HCT116 (cell line): ENCODE measurements at regions not wholly inside any gene's neighbourhood (a gene's known extent, or its start where the extent isn't known, plus 50 kb on each side); places are given as distances from the start of the nearest gene placed in this dataset.

Experiments
- ATAC-seq: fragments of 200-7000 bp; cut with Tn5 transposase; 2 replicates; pipeline ENCODE4 v1.9.1; 2020; ENCODE audit warnings: mild to moderate bottlenecking, moderate library complexity
- BruUV-seq: library from RNA; stranded (reverse); fragments of 400-500 nt; replicated peaks from 2 replicates; lab custom pipeline; 2021; lab: Mats Ljungman, UMichigan
- CTCF ChIA-PET: fragments of 300-600 bp; sonication (Branson Sonifier 250); formaldehyde crosslinking; loops from one replicate; lab custom pipeline; 2021; ENCODE audit warnings: antibody characterized with exemption; lab: Charles Lee
- POLR2A ChIA-PET: fragments of 300-600, 350-600 bp; sonication (Branson Sonifier 250); formaldehyde crosslinking; loops from one replicate; lab custom pipeline; 2021; ENCODE audit warnings: antibody characterized with exemption; lab: Charles Lee
- RAD21 ChIA-PET, 2 experiments: fragments of 300-600 bp; sonication (Branson Sonifier 250); formaldehyde crosslinking; loops; one replicate each; lab custom pipeline; 2023; ENCODE audit warnings: low total read pairs in 2 of 2; ENCODE audit not compliant: uncharacterized antibody in 2 of 2, unreplicated experiment in 2 of 2, low non-redundant PET in 1 of 2; lab: Charles Lee
- DNase-seq: peaks from one replicate; pipeline ENCODE4 v3.0.0-alpha.2; 2010; ENCODE audit warnings: low read depth, low spot score
- H2AFZ ChIP-seq: fragments of 200-600 bp; shearing (Covaris generic), sonication (generic); 2 replicates; pipeline ENCODE4 v1.6.1; 2017; ENCODE audit warnings: low read depth, mixed run types, mixed read lengths, antibody characterized with exemption, low read length; ENCODE audit not compliant: poor library complexity, severe bottlenecking
- H3K27ac ChIP-seq: 2 replicates; pipeline ENCODE4 v1.5.1; 2012; ENCODE audit warnings: low read depth, low read length
- H3K27me3 ChIP-seq: fragments of 200-600 bp; sonication (generic); 2 replicates; pipeline ENCODE4 v1.6.1; 2016; ENCODE audit warnings: mixed run types, low read length, mixed read lengths; ENCODE audit not compliant: insufficient read depth
- H3K36me3 ChIP-seq, 2 experiments: fragments of 200-500 bp in 1 of 2; fragments of 200-600 bp in 1 of 2; sonication (Bioruptor generic) in 1 of 2; sonication (generic) in 1 of 2; 2 replicates each; pipeline versions ENCODE4 v1.5.1 to v1.6.1; 2014 to 2016; ENCODE audit warnings: low read length in 2 of 2, inconsistent platforms in 1 of 2, mixed read lengths in 1 of 2, mixed run types in 1 of 2; ENCODE audit not compliant: insufficient read depth in 2 of 2, control insufficient read depth in 1 of 2
- H3K4me1 ChIP-seq, 2 experiments: fragments of 200-600 bp in 1 of 2; sonication (generic) in 1 of 2; 2 replicates each; pipeline versions ENCODE4 v1.5.1 to v1.6.1; 2012 to 2017; ENCODE audit warnings: low read length in 2 of 2, inconsistent platforms in 1 of 2, mild to moderate bottlenecking in 1 of 2, mixed read lengths in 1 of 2, mixed run types in 1 of 2, moderate library complexity in 1 of 2; ENCODE audit not compliant: insufficient read depth in 2 of 2, control insufficient read depth in 1 of 2
- H3K4me2 ChIP-seq: fragments of 200-600 bp; sonication (generic); 2 replicates; pipeline ENCODE4 v1.6.1; 2017; ENCODE audit warnings: mixed run types, low read length, mixed read lengths
- H3K4me3 ChIP-seq, 2 experiments: fragments of 200-600 bp in 1 of 2; sonication (generic) in 1 of 2; replicated peaks in 1 of 2; 2 replicates each; pipeline ENCODE4 v1.5.1; 2011 to 2016; ENCODE audit warnings: low read length in 2 of 2, control low read depth in 1 of 2, low read depth in 1 of 2, mild to moderate bottlenecking in 1 of 2, mixed read lengths in 1 of 2, mixed run types in 1 of 2
- H3K79me2 ChIP-seq: fragments of 200-600 bp; sonication (generic); 2 replicates; pipeline ENCODE4 v1.6.1; 2017; ENCODE audit warnings: mild to moderate bottlenecking, mixed run types, low read length, moderate library complexity, mixed read lengths; ENCODE audit not compliant: insufficient read depth
- H3K9ac ChIP-seq: fragments of 200-600 bp; sonication (generic); 2 replicates; pipeline ENCODE4 v1.6.1; 2016; ENCODE audit warnings: low read length, mixed read lengths
- H3K9me2 ChIP-seq: fragments of 200-600 bp; sonication (generic), shearing (Covaris generic); 2 replicates; pipeline ENCODE4 v1.6.1; 2017; ENCODE audit warnings: mixed run types, mild to moderate bottlenecking, moderate library complexity; ENCODE audit not compliant: insufficient read depth
- H3K9me3 ChIP-seq, 2 experiments: fragments of 200-500 bp in 1 of 2; fragments of 200-600 bp in 1 of 2; sonication (Bioruptor generic) in 1 of 2; sonication (generic) in 1 of 2; 2 replicates each; pipeline ENCODE4 v1.6.1; 2014 to 2017; ENCODE audit warnings: low read length in 2 of 2, mixed read lengths in 2 of 2, inconsistent platforms in 1 of 2, low read depth in 1 of 2, mild to moderate bottlenecking in 1 of 2, mixed run types in 1 of 2, moderate library complexity in 1 of 2; ENCODE audit not compliant: control insufficient read depth in 1 of 2, insufficient read depth in 1 of 2
- H4K20me1 ChIP-seq: fragments of 200-600 bp; sonication (generic), shearing (Covaris generic); 2 replicates; pipeline ENCODE4 v1.6.1; 2017; ENCODE audit warnings: mixed run types, mild to moderate bottlenecking, moderate library complexity; ENCODE audit not compliant: insufficient read depth
- CTCF ChIP-seq, 3 experiments: fragments of 200-600 bp in 1 of 3; sonication (generic) in 1 of 3; IDR thresholded peaks in 2 of 3; conservative IDR thresholded peaks in 1 of 3; 2 replicates each; pipeline ENCODE4 v1.5.1; 2012 to 2017; ENCODE audit warnings: low read depth in 2 of 3, low read length in 2 of 3, antibody characterized with exemption in 1 of 3, borderline replicate concordance in 1 of 3, control low read depth in 1 of 3, mild to moderate bottlenecking in 1 of 3, mixed read lengths in 1 of 3, mixed run types in 1 of 3, moderate library complexity in 1 of 3; ENCODE audit not compliant: insufficient read depth in 1 of 3
- ELF1 ChIP-seq: IDR thresholded peaks from 2 replicates; pipeline ENCODE4 v1.6.1; 2012; ENCODE audit warnings: low read depth, borderline replicate concordance
- MAX ChIP-seq: IDR thresholded peaks from 2 replicates; pipeline ENCODE4 v1.6.1; 2012
- POLR2AphosphoS5 ChIP-seq: IDR thresholded peaks from 2 replicates; pipeline ENCODE4 v1.6.1; 2011; ENCODE audit warnings: mild to moderate bottlenecking, low read depth, low read length, moderate library complexity
- RAD21 ChIP-seq: IDR thresholded peaks from 2 replicates; pipeline ENCODE4 v1.6.1; 2012; ENCODE audit warnings: low read depth, mild to moderate bottlenecking
- SP1 ChIP-seq: IDR thresholded peaks from 2 replicates; pipeline ENCODE4 v1.6.1; 2012; ENCODE audit warnings: low read depth
- SRF ChIP-seq: IDR thresholded peaks from 2 replicates; pipeline ENCODE4 v1.6.1; 2012; ENCODE audit warnings: low read depth
- TCF7L2 ChIP-seq: IDR thresholded peaks from 2 replicates; pipeline ENCODE4 v1.7.0; 2011; ENCODE audit warnings: borderline replicate concordance, inconsistent platforms; ENCODE audit not compliant: insufficient read depth, insufficient read length; ENCODE audit errors: extremely low read depth
- YY1 ChIP-seq: IDR thresholded peaks from 2 replicates; pipeline ENCODE4 v1.6.1; 2011; ENCODE audit warnings: low read length, low read depth, moderate library complexity, mild to moderate bottlenecking; ENCODE audit not compliant: insufficient replicate concordance; ENCODE audit errors: extremely low read depth
- ZNF274 ChIP-seq: fragments of 200-500 bp; sonication (Bioruptor generic); IDR thresholded peaks from 2 replicates; pipeline ENCODE4 v1.6.1; 2014; ENCODE audit warnings: mild to moderate bottlenecking, low read depth, low read length, inconsistent platforms
- intact Hi-C: fragments of 100-400 bp; cut with micrococcal nuclease; formaldehyde crosslinking; loops from 2 replicates; pipeline ENCODE4 v1.10.0; 2022

GRCh38 chr4:129481107-129481506 is 385.2 kb downstream of the C4orf33 start:
- Histone ChIP-seq H4K20me1 (no peaks in the 10 kb centered on the region), H3K4me3 (no peak overlapping the region), H3K9me2 (no peaks in the 10 kb centered on the region), H3K27me3 (no peaks in the 10 kb centered on the region), H2AFZ (no peak overlapping the region), H3K4me2 (no peak overlapping the region), H3K9me3 (no peaks in the 10 kb centered on the region), H3K27ac (no peak overlapping the region), H3K36me3 (no peaks in the 10 kb centered on the region), H3K79me2 (no peaks in the 10 kb centered on the region), H3K4me1 (no peaks in the 10 kb centered on the region), H3K9ac (no peak overlapping the region)
- no TSS peak for BruUV-seq
- POLR2A ChIA-PET = no interaction called here
- intact Hi-C loops = no loop called here
- DNase-seq (no peak), ATAC-seq (no peak)
- CTCF ChIA-PET = no interaction called here
- TF ChIP-seq TCF7L2 (no peak), YY1 (no peak), POLR2AphosphoS5 (no peak), SRF (no peak), RAD21 (no peak), MAX (no peak), SP1 (no peak), CTCF (IDR thresholded peaks at IDR 0.05 in 2 of 3, conservative IDR thresholded peaks at IDR 0.05 in 1 of 3; ENCODE audit: borderline replicate concordance in 1 of 3, insufficient read depth in 1 of 3, low read depth in 2 of 3, low read length in 2 of 3) (no peak), ZNF274 (no peak), ELF1 (no peak)
- RAD21 ChIA-PET = no interaction called here
